ENCODE measurements at regions not wholly inside any gene's neighbourhood (a gene's known extent, or its start where the extent isn't known, plus 50 kb on each side); places are given as distances from the start of the nearest gene placed in this dataset.

- no peaks in the 10 kb centered on the region for H3F3A ChIP-seq (ENCODE audit: insufficient read depth, low read length)
- DNase-seq = no peak
- H3K27me3 ChIP-seq (replicated peaks; ENCODE audit: insufficient read depth, low read length) = no peaks in the 10 kb centered on the region
- H3K27ac ChIP-seq (ENCODE audit: low read length) = no peak overlapping the region
- H3K4me3 ChIP-seq (ENCODE audit: low read length) = no peak overlapping the region
- H2AFZ ChIP-seq (ENCODE audit: low read length) = no peak overlapping the region
- no peak overlapping the region for H3K4me2 ChIP-seq (ENCODE audit: low read depth, low read length)
- TF ChIP-seq CTCF (IDR thresholded peaks at IDR 0.05; ENCODE audit: low read length) = no peak
- no peak for TF ChIP-seq EZH2phosphoT487 (IDR thresholded peaks at IDR 0.05; ENCODE audit: low read length)
- TF ChIP-seq EZH2 (optimal IDR thresholded peaks at IDR 0.05; ENCODE audit: low read depth, low read length) = no peak
- H3K36me3 ChIP-seq (replicated peaks; ENCODE audit: insufficient read depth, low read length) = no peaks in the 10 kb centered on the region
- no peaks in the 10 kb centered on the region for H3K4me1 ChIP-seq (ENCODE audit: low read length)
- H3K9me2 ChIP-seq (replicated peaks; ENCODE audit: insufficient read depth, low read length) = no peaks in the 10 kb centered on the region
- H3K79me2 ChIP-seq (ENCODE audit: low read length) = no peaks in the 10 kb centered on the region
- H4K20me1 ChIP-seq (ENCODE audit: insufficient read depth, low read length) = no peaks in the 10 kb centered on the region
- no peak overlapping the region for H3K9ac ChIP-seq (ENCODE audit: low read length)
- no peaks in the 10 kb centered on the region for H3K9me3 ChIP-seq (replicated peaks; ENCODE audit: insufficient read depth, low read length)
Measured at GRCh38 chr10:28987555-28988320, 301.1 kb upstream of the LYZL1 start.

GRCh38 chr10:28988980-28989379 is 299.9 kb upstream of the LYZL1 start:
- no peak for DNase-seq

GRCh38 chr10:28991333-28992270 is 297.3 kb upstream of the LYZL1 start:
- Histone ChIP-seq H3F3A (ENCODE audit: insufficient read depth, low read length) (no peaks in the 10 kb centered on the region), H3K79me2 (ENCODE audit: low read length) (no peaks in the 10 kb centered on the region), H2AFZ (ENCODE audit: low read length) (no peak overlapping the region), H3K4me3 (ENCODE audit: low read length) (no peak overlapping the region), H4K20me1 (ENCODE audit: insufficient read depth, low read length) (no peaks in the 10 kb centered on the region), H3K4me2 (ENCODE audit: low read depth, low read length) (no peak overlapping the region), H3K36me3 (replicated peaks; ENCODE audit: insufficient read depth, low read length) (no peaks in the 10 kb centered on the region), H3K27me3 (replicated peaks; ENCODE audit: insufficient read depth, low read length) (no peaks in the 10 kb centered on the region), H3K9me3 (replicated peaks; ENCODE audit: insufficient read depth, low read length) (no peaks in the 10 kb centered on the region), H3K4me1 (ENCODE audit: low read length) (no peaks in the 10 kb centered on the region), H3K9ac (ENCODE audit: low read length) (no peak overlapping the region), H3K9me2 (replicated peaks; ENCODE audit: insufficient read depth, low read length) (no peaks in the 10 kb centered on the region), H3K27ac (ENCODE audit: low read length) (no peak overlapping the region)
- peak; percentile 14 for DNase-seq
- TF ChIP-seq CTCF (IDR thresholded peaks at IDR 0.05; ENCODE audit: low read length) (peak; percentile 57), EZH2 (optimal IDR thresholded peaks at IDR 0.05; ENCODE audit: low read depth, low read length) (no peak)

More at GRCh38 chr10:28988980-28989379, 299.9 kb upstream of the LYZL1 start:
- Histone ChIP-seq H3K4me2 (ENCODE audit: low read depth, low read length) (no peak overlapping the region), H4K20me1 (ENCODE audit: insufficient read depth, low read length) (no peaks in the 10 kb centered on the region), H3K4me1 (ENCODE audit: low read length) (no peaks in the 10 kb centered on the region), H3K9me3 (replicated peaks; ENCODE audit: insufficient read depth, low read length) (no peaks in the 10 kb centered on the region), H3F3A (ENCODE audit: insufficient read depth, low read length) (no peaks in the 10 kb centered on the region), H3K9me2 (replicated peaks; ENCODE audit: insufficient read depth, low read length) (no peaks in the 10 kb centered on the region), H2AFZ (ENCODE audit: low read length) (no peak overlapping the region), H3K36me3 (replicated peaks; ENCODE audit: insufficient read depth, low read length) (no peaks in the 10 kb centered on the region), H3K27me3 (replicated peaks; ENCODE audit: insufficient read depth, low read length) (no peaks in the 10 kb centered on the region), H3K79me2 (ENCODE audit: low read length) (no peaks in the 10 kb centered on the region), H3K4me3 (ENCODE audit: low read length) (no peak overlapping the region), H3K27ac (ENCODE audit: low read length) (no peak overlapping the region), H3K9ac (ENCODE audit: low read length) (no peak overlapping the region)
- TF ChIP-seq CTCF (IDR thresholded peaks at IDR 0.05; ENCODE audit: low read length) = no peak
- no peak for TF ChIP-seq EZH2phosphoT487 (IDR thresholded peaks at IDR 0.05; ENCODE audit: low read length)
- no peak for TF ChIP-seq EZH2 (optimal IDR thresholded peaks at IDR 0.05; ENCODE audit: low read depth, low read length)
